ENCODE measurements at regions not wholly inside any gene's neighbourhood (a gene's known extent, or its start where the extent isn't known, plus 50 kb on each side); places are given as distances from the start of the nearest gene placed in this dataset.

DNA sequence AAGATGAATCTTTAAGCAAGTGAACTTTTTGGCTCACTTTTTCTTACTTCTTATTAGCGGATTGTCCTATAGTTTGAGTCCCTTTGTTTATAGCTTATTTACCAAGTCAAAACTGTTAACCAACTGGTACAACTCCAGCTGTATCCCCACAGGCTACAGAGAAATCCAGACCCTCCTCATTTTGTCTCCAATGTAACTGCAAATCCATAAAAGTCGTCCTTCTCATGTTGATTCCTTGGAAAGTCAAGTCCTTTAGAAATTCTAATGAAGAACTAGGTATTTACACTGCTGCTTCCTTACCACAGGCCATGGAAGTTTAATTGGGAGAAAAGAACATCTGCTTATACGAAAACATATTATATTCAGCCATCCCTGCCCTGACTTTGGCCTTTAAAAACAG is 729.1 kb upstream of the NRSN1 start:
- no peaks in the 10 kb centered on the region for H3K27me3 ChIP-seq (replicated peaks)
- no peaks in the 10 kb centered on the region for H3K36me3 ChIP-seq (replicated peaks)
- H3K4me3 ChIP-seq (ENCODE audit: low read depth, low read length): no peak overlapping the region
- no peak for DNase-seq
- in situ Hi-C loops (cut with HindIII; ENCODE audit: low pct_ligation_motif_present, low sequenced_read_pairs): no loop called here
- TF ChIP-seq, protein P1, sequence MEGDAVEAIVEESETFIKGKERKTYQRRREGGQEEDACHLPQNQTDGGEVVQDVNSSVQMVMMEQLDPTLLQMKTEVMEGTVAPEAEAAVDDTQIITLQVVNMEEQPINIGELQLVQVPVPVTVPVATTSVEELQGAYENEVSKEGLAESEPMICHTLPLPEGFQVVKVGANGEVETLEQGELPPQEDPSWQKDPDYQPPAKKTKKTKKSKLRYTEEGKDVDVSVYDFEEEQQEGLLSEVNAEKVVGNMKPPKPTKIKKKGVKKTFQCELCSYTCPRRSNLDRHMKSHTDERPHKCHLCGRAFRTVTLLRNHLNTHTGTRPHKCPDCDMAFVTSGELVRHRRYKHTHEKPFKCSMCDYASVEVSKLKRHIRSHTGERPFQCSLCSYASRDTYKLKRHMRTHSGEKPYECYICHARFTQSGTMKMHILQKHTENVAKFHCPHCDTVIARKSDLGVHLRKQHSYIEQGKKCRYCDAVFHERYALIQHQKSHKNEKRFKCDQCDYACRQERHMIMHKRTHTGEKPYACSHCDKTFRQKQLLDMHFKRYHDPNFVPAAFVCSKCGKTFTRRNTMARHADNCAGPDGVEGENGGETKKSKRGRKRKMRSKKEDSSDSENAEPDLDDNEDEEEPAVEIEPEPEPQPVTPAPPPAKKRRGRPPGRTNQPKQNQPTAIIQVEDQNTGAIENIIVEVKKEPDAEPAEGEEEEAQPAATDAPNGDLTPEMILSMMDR (IDR thresholded peaks at IDR 0.05; ENCODE audit: low read depth, low read length, missing control alignments): no peak
- no peak overlapping the region for H3K27ac ChIP-seq

DNA sequence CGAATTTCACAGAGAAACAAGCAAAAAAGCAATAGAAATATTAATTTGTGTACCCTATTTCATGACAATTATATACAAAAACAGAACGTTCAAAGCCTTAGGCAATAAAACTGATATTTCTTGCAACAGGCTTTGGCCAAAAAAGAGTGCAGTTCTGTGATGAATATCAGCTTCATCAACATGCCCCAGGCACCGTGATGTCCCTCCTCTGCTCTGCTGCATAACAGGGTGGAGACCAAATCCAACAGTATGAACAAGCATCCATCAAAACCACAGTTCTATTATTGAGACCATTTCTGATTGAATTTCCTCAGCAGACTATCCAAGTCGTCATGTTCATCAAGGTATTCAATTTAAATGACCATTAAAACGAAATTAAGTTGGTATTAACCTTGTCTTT is 722.6 kb upstream of the NRSN1 start:
- no peak for DNase-seq
- in situ Hi-C loops (cut with HindIII; ENCODE audit: low pct_ligation_motif_present, low sequenced_read_pairs): no loop called here

GRCh38 chr6:23409531-23409930 is 716.5 kb upstream of the NRSN1 start:
- no peak overlapping the region for H3K4me3 ChIP-seq (ENCODE audit: low read depth, low read length)
- no peak for DNase-seq
- H3K36me3 ChIP-seq (replicated peaks): no peaks in the 10 kb centered on the region
- H3K27ac ChIP-seq: no peak overlapping the region
- in situ Hi-C loops (cut with HindIII; ENCODE audit: low pct_ligation_motif_present, low sequenced_read_pairs): no loop called here
- H3K27me3 ChIP-seq (replicated peaks): no peaks in the 10 kb centered on the region
- TF ChIP-seq, protein P1 (IDR thresholded peaks at IDR 0.05; ENCODE audit: low read depth, low read length, missing control alignments): no peak

More for the DNA sequence above, 722.6 kb upstream of the NRSN1 start:
- no peaks in the 10 kb centered on the region for H3K36me3 ChIP-seq (replicated peaks)
- H3K4me3 ChIP-seq (ENCODE audit: low read depth, low read length): no peak overlapping the region
- H3K27ac ChIP-seq: no peak overlapping the region
- no peaks in the 10 kb centered on the region for H3K27me3 ChIP-seq (replicated peaks)
- TF ChIP-seq, protein P1 (IDR thresholded peaks at IDR 0.05; ENCODE audit: low read depth, low read length, missing control alignments): no peak

DNA sequence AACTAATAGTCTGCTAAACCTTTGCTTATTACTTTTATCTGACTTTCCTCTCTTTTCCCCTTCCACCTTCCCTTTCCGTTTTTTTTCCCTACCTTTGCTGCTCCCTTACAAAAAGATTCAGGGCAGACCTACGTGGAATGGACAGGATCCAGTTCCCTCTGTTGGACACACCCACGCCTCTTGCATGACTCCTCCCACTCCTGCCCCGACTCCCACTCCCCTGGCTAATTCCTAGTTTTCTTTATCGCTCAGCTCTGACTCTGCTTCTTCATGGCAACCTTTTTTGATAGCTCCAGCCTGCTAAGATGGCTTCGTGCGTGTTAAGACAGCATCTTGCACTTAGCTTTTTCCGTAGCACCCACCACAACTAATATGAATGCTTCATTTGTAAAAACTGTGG is 715.6 kb upstream of the NRSN1 start:
- in situ Hi-C loops (cut with HindIII; ENCODE audit: low pct_ligation_motif_present, low sequenced_read_pairs): no loop called here
- DNase-seq: no peak
- H3K27me3 ChIP-seq (replicated peaks): no peaks in the 10 kb centered on the region
- no peak overlapping the region for H3K27ac ChIP-seq
- TF ChIP-seq, protein P1 (IDR thresholded peaks at IDR 0.05; ENCODE audit: low read depth, low read length, missing control alignments): no peak
- H3K36me3 ChIP-seq (replicated peaks): no peaks in the 10 kb centered on the region
- no peak overlapping the region for H3K4me3 ChIP-seq (ENCODE audit: low read depth, low read length)

DNA sequence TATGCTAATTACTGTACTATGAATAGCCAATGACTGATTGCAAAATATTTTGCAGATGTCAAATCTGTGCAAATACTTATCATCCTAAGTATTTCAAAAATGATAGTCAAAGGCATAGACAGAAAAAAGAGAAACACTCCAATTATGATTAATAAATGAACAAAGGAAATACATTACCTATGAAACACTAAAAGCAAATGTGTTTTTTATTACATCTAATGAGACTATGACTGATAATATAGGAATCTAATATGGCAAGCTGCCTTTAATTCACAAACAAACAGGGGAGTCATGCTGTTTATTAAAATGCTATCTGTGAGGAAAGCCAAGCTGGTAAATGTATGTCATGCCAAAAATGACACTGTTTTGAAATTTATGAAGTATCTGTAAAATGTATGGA is 713.2 kb upstream of the NRSN1 start:
- Histone ChIP-seq H3K27ac (no peak overlapping the region), H3K36me3 (replicated peaks) (no peaks in the 10 kb centered on the region), H3K27me3 (replicated peaks) (no peaks in the 10 kb centered on the region), H3K4me3 (ENCODE audit: low read depth, low read length) (no peak overlapping the region)
- TF ChIP-seq, protein P1 (IDR thresholded peaks at IDR 0.05; ENCODE audit: low read depth, low read length, missing control alignments): no peak
- DNase-seq: no peak
- in situ Hi-C loops (cut with HindIII; ENCODE audit: low pct_ligation_motif_present, low sequenced_read_pairs): no loop called here

DNA sequence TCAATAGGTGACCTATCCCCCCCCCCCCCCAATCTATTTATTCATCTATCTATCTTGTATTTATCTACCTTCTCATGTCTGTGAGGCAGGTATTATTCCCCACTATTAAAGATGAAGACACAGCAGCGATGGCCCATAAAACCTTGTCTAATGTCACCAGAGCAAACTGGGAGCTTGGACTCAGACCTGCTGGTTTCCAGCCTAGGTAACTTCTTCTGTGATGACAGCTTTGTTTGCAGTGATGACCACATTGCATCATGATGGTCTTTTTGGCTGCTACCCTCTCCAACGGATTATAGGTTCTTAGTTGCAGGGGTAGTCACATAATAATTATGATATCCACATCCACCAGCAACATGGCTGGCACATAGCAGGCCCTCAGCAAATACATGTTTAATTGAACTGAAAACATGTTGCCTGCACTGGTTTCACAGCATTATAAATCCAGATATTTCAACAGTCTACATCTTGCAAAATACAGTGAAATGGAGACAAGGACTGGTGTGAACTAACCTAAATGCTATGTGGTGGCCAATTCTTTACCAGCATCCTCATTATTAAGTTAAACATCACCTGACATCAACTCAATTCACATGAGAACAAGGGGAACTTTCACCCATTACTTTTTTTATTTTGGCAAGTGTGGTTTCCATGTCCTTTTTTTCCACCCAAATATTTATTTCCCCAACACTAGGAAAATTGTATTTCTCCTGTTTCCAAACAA is 712.5 kb upstream of the NRSN1 start:
- no peak for DNase-seq
- Histone ChIP-seq H3K27me3 (replicated peaks) (no peaks in the 10 kb centered on the region), H3K27ac (no peak overlapping the region), H3K4me3 (ENCODE audit: low read depth, low read length) (no peak overlapping the region), H3K36me3 (replicated peaks) (no peaks in the 10 kb centered on the region)
- in situ Hi-C loops (cut with HindIII; ENCODE audit: low pct_ligation_motif_present, low sequenced_read_pairs): no loop called here
- TF ChIP-seq, protein P1 (IDR thresholded peaks at IDR 0.05; ENCODE audit: low read depth, low read length, missing control alignments): no peak
